ENCODE measurements at regions not wholly inside any gene's neighbourhood (a gene's known extent, or its start where the extent isn't known, plus 50 kb on each side); places are given as distances from the start of the nearest gene placed in this dataset.

- DNase-seq (ENCODE audit: low read depth, low spot score) (no peak), FAIRE-seq (no peak)
- no peak overlapping the region for H3K27ac ChIP-seq (ENCODE audit: insufficient read depth, low read depth, low read length)
- no peak overlapping the region for H3K9ac ChIP-seq (replicated peaks; ENCODE audit: extremely low read depth, insufficient read depth, low read length)
- no peaks in the 10 kb centered on the region for H3K36me3 ChIP-seq (ENCODE audit: control insufficient read depth in 2 of 2, extremely low read depth in 1 of 2, insufficient read depth in 2 of 2, low read length in 2 of 2)
- CTCF ChIA-PET: no interaction called here
- H4K20me1 ChIP-seq (replicated peaks; ENCODE audit: control insufficient read depth, extremely low read depth, insufficient read depth, low read length): no peaks in the 10 kb centered on the region
- H3K4me3 ChIP-seq (replicated peaks in 1 of 3; ENCODE audit: insufficient read depth in 1 of 3, low read depth in 1 of 3, low read length in 3 of 3): no peak overlapping the region
- peaks cover 4% of the 10 kb centered on the region for H3K9me3 ChIP-seq (replicated peaks; ENCODE audit: control insufficient read depth, insufficient read depth, low read length)
- H3K4me2 ChIP-seq (ENCODE audit: insufficient read depth, low read length): no peak overlapping the region
- TF ChIP-seq POLR2AphosphoS5 (IDR thresholded peaks at IDR 0.05; ENCODE audit: insufficient read depth, low read depth, low read length): no peak
- no peak for TF ChIP-seq MYC (IDR thresholded peaks at IDR 0.05; ENCODE audit: low read depth, low read length)
- no peak for TF ChIP-seq JUN (IDR thresholded peaks at IDR 0.05; ENCODE audit: borderline replicate concordance, insufficient read depth, insufficient read length, low read depth)
- no peak for TF ChIP-seq CTCF (IDR thresholded peaks at IDR 0.05; ENCODE audit: extremely low read depth in 1 of 2, insufficient read depth in 1 of 2, low read depth in 1 of 2, low read length in 2 of 2)
- TF ChIP-seq EZH2 (IDR thresholded peaks at IDR 0.05; ENCODE audit: borderline replicate concordance, low read depth, low read length, severe bottlenecking): no peak
- no peak for TF ChIP-seq GATA2 (IDR thresholded peaks at IDR 0.05; ENCODE audit: insufficient read depth, insufficient read length, low read depth, low read length)
- no peak for TF ChIP-seq FOS (IDR thresholded peaks at IDR 0.05; ENCODE audit: borderline replicate concordance, insufficient read depth, low read length)
- TF ChIP-seq MAX (IDR thresholded peaks at IDR 0.05; ENCODE audit: insufficient read depth, insufficient read length): no peak
- no peak for TF ChIP-seq POLR2A (IDR thresholded peaks at IDR 0.05; ENCODE audit: low read depth, low read length)
- no peaks in the 10 kb centered on the region for H3K4me1 ChIP-seq (ENCODE audit: control insufficient read depth, extremely low read depth, insufficient read depth, low read length)
- POLR2A ChIA-PET: no interaction called here
- dilution Hi-C loops (cut with MboI; ENCODE audit: extremely low pct_ligation_motif_present, low sequenced_read_pairs) (no loop called here), intact Hi-C loops (cut with micrococcal nuclease) (no loop called here)
- BruUV-seq (replicated peaks): no TSS peak
- no peaks in the 10 kb centered on the region for H3K9me1 ChIP-seq (replicated peaks; ENCODE audit: control insufficient read depth, extremely low read depth, insufficient read depth, low read length)
- no peaks in the 10 kb centered on the region for H3K79me2 ChIP-seq (ENCODE audit: control insufficient read depth, insufficient read depth, low read length)
- H3K27me3 ChIP-seq (ENCODE audit: control insufficient read depth in 2 of 2, insufficient read depth in 2 of 2, low read length in 2 of 2): no peaks in the 10 kb centered on the region
- H2AFZ ChIP-seq (ENCODE audit: low read depth, low read length): no peak overlapping the region
These were observed 1059.0 kb upstream of the PRMT6 start for GRCh38 chr1:105997516-105997915.

Data from endothelial cell of umbilical vein (primary cell).